Trophoblast cell (in vitro differentiated cells and primary cell): ENCODE measurements at regions not wholly inside any gene's neighbourhood (a gene's known extent, or its start where the extent isn't known, plus 50 kb on each side); places are given as distances from the start of the nearest gene placed in this dataset.

Source experiments
- DNase-seq, 2 donors: peaks; one replicate each; pipeline ENCODE4 v3.0.0-alpha.2; 2016
- H2AFZ ChIP-seq: 2 replicates; pipeline ENCODE4 v1.6.1; 2013; ENCODE audit warnings: low read length, moderate library complexity, mild to moderate bottlenecking; ENCODE audit not compliant: insufficient read depth, poor library complexity
- H2AK5ac ChIP-seq: 2 replicates; pipeline ENCODE4 v1.6.1; 2013; ENCODE audit warnings: mild to moderate bottlenecking, low read length
- H2BK120ac ChIP-seq: 2 replicates; pipeline ENCODE4 v1.6.1; 2013; ENCODE audit warnings: low read length, mild to moderate bottlenecking, moderate library complexity; ENCODE audit not compliant: insufficient read depth, poor library complexity
- H2BK12ac ChIP-seq: 2 replicates; pipeline ENCODE4 v1.6.1; 2013; ENCODE audit warnings: mild to moderate bottlenecking, low read length, moderate library complexity
- H2BK5ac ChIP-seq: 2 replicates; pipeline ENCODE4 v1.6.1; 2013; ENCODE audit warnings: low read length, low read depth, moderate library complexity, mild to moderate bottlenecking; ENCODE audit not compliant: poor library complexity
- H3K14ac ChIP-seq: 2 replicates; pipeline ENCODE4 v1.6.1; 2013; ENCODE audit warnings: mild to moderate bottlenecking, low read length
- H3K18ac ChIP-seq: 2 replicates; pipeline ENCODE4 v1.6.1; 2013; ENCODE audit warnings: mild to moderate bottlenecking, low read length
- H3K23ac ChIP-seq: 2 replicates; pipeline ENCODE4 v1.6.1; 2013; ENCODE audit warnings: low read length
- H3K27ac ChIP-seq: 2 replicates; pipeline ENCODE4 v1.5.1; 2013; ENCODE audit warnings: low read depth, mild to moderate bottlenecking, inconsistent platforms, low read length, moderate library complexity
- H3K27me3 ChIP-seq: 2 replicates; pipeline ENCODE4 v1.6.1; 2013; ENCODE audit warnings: inconsistent platforms, mild to moderate bottlenecking, low read length, moderate library complexity; ENCODE audit not compliant: insufficient read depth
- H3K36me3 ChIP-seq, 2 experiments: 1 replicate in 1 of 2; 2 replicates in 1 of 2; pipeline ENCODE4 v1.6.1; 2013; ENCODE audit warnings: low read length in 2 of 2, mild to moderate bottlenecking in 2 of 2, moderate library complexity in 1 of 2; ENCODE audit not compliant: insufficient read depth in 2 of 2, control insufficient read depth in 1 of 2
- H3K4ac ChIP-seq: 2 replicates; pipeline ENCODE4 v1.6.1; 2013; ENCODE audit warnings: low read depth, mild to moderate bottlenecking, low read length, moderate library complexity
- H3K4me1 ChIP-seq, 2 experiments: 1 replicate in 1 of 2; 2 replicates in 1 of 2; pipeline ENCODE4 v1.6.1; 2013; ENCODE audit warnings: low read length in 2 of 2, mild to moderate bottlenecking in 2 of 2, moderate library complexity in 1 of 2; ENCODE audit not compliant: insufficient read depth in 2 of 2, control insufficient read depth in 1 of 2
- H3K4me2 ChIP-seq: 2 replicates; pipeline ENCODE4 v1.6.1; 2013; ENCODE audit warnings: inconsistent platforms, mild to moderate bottlenecking, low read length, moderate library complexity
- H3K4me3 ChIP-seq: 2 replicates; pipeline ENCODE4 v1.5.1; 2013; ENCODE audit warnings: mild to moderate bottlenecking, low read depth, low read length, inconsistent platforms
- H3K79me1 ChIP-seq: one replicate; pipeline ENCODE4 v1.6.1; 2013; ENCODE audit warnings: low read length
- H3K79me2 ChIP-seq: 2 replicates; pipeline ENCODE4 v1.6.1; 2013; ENCODE audit warnings: low read length, mild to moderate bottlenecking; ENCODE audit not compliant: control insufficient read depth, insufficient read depth, poor library complexity
- H3K9ac ChIP-seq: 2 replicates; pipeline ENCODE4 v1.6.1; 2013; ENCODE audit warnings: mild to moderate bottlenecking, low read length
- H3K9me3 ChIP-seq: 2 replicates; pipeline ENCODE4 v1.6.1; 2013; ENCODE audit warnings: low read depth, mild to moderate bottlenecking, control low read depth, inconsistent platforms, low read length; ENCODE audit not compliant: insufficient read depth
- H4K12ac ChIP-seq: 2 replicates; pipeline ENCODE4 v1.6.1; 2013; ENCODE audit warnings: low read depth, mild to moderate bottlenecking, low read length, moderate library complexity
- H4K8ac ChIP-seq: 2 replicates; pipeline ENCODE4 v1.6.1; 2013; ENCODE audit warnings: low read depth, mild to moderate bottlenecking, low read length, moderate library complexity
- H4K91ac ChIP-seq: one replicate; pipeline ENCODE4 v1.6.1; 2013; ENCODE audit warnings: low read depth, mild to moderate bottlenecking, low read length, moderate library complexity
- WGBS: extraction: QIAGEN DNeasy Blood & Tissue Kit; methylation state at CpG from one replicate; pipeline ENCODE4 v1.1.7; 2013; ENCODE audit warnings: missing lambda C conversion rate; ENCODE audit not compliant: insufficient read length, insufficient coverage; ENCODE audit errors: extremely low coverage; 5-methylcytosine and 5-hydroxymethylcytosine counted together

GRCh38 chr6:144725736-144726522 lies 440.8 kb downstream of the UTRN start:
- Histone ChIP-seq H3K18ac (no peak overlapping the region), H3K4ac (no peak overlapping the region), H2BK12ac (no peak overlapping the region), H3K27me3 (no peaks in the 10 kb centered on the region), H3K9me3 (peaks cover 2% of the 10 kb centered on the region), H3K23ac (no peak overlapping the region), H3K79me1 (peaks cover 1% of the 10 kb centered on the region), H2AFZ (no peak overlapping the region), H3K36me3 (peaks cover 2% of the 10 kb centered on the region in 2 experiments), H4K91ac (peak overlapping the region; percentile 47), H2BK120ac (no peak overlapping the region), H2BK5ac (no peak overlapping the region), H4K8ac (no peak overlapping the region), H3K27ac (peak overlapping the region; percentile 59), H3K4me3 (no peak overlapping the region), H3K4me1 (peaks cover 0 to 2% of the 10 kb centered on the region in 2 experiments), H3K79me2 (no peaks in the 10 kb centered on the region), H3K9ac (no peak overlapping the region), H2AK5ac (peak overlapping the region; percentile 83), H3K14ac (no peak overlapping the region), H4K12ac (no peak overlapping the region), H3K4me2 (no peak overlapping the region)
- no CpG with 5 or more reads among the region's 8 CpGs for whole genome bisulfite sequencing
- DNase-seq = no peak

GRCh38 chr6:144728804-144729203 lies 443.7 kb downstream of the UTRN start:
- Histone ChIP-seq H4K12ac (no peak overlapping the region), H2BK5ac (no peak overlapping the region), H4K8ac (no peak overlapping the region), H3K18ac (no peak overlapping the region), H3K79me1 (peaks cover 1% of the 10 kb centered on the region), H2BK120ac (no peak overlapping the region), H3K79me2 (no peaks in the 10 kb centered on the region), H4K91ac (no peak overlapping the region), H3K4me2 (no peak overlapping the region), H3K27me3 (no peaks in the 10 kb centered on the region), H3K4me3 (no peak overlapping the region), H2AFZ (no peak overlapping the region), H2AK5ac (no peak overlapping the region), H3K23ac (no peak overlapping the region), H3K4me1 (peaks cover 0 to 2% of the 10 kb centered on the region in 2 experiments), H3K27ac (no peak overlapping the region), H3K14ac (no peak overlapping the region), H3K9ac (no peak overlapping the region), H3K36me3 (peaks cover 2 to 4% of the 10 kb centered on the region in 2 experiments), H2BK12ac (no peak overlapping the region), H3K9me3 (no peaks in the 10 kb centered on the region), H3K4ac (no peak overlapping the region)
- DNase-seq = no peak
- no CpG with 5 or more reads among the region's 4 CpGs for WGBS

GRCh38 chr6:144729502-144729901 lies 444.4 kb downstream of the UTRN start:
- H3K36me3 ChIP-seq = peaks cover 2 to 4% of the 10 kb centered on the region in 2 experiments
- H3K9ac ChIP-seq = no peak overlapping the region
- no peak overlapping the region for H2AFZ ChIP-seq
- no peaks in the 10 kb centered on the region for H3K27me3 ChIP-seq
- no peak overlapping the region for H2BK120ac ChIP-seq
- peaks cover 0 to 2% of the 10 kb centered on the region in 2 experiments for H3K4me1 ChIP-seq
- no peak overlapping the region for H4K12ac ChIP-seq
- DNase-seq = no peak
- no peak overlapping the region for H2AK5ac ChIP-seq
- H2BK5ac ChIP-seq = no peak overlapping the region
- no peak overlapping the region for H3K27ac ChIP-seq
- no peak overlapping the region for H3K4me3 ChIP-seq
- no peak overlapping the region for H3K4ac ChIP-seq
- no peaks in the 10 kb centered on the region for H3K79me2 ChIP-seq
- H4K91ac ChIP-seq = no peak overlapping the region
- no peak overlapping the region for H4K8ac ChIP-seq
- H3K4me2 ChIP-seq = no peak overlapping the region
- no peak overlapping the region for H3K23ac ChIP-seq
- H3K14ac ChIP-seq = no peak overlapping the region
- no peak overlapping the region for H2BK12ac ChIP-seq
- no peaks in the 10 kb centered on the region for H3K9me3 ChIP-seq
- peaks cover 1% of the 10 kb centered on the region for H3K79me1 ChIP-seq
- no peak overlapping the region for H3K18ac ChIP-seq
- no CpG with 5 or more reads among the region's 3 CpGs for WGBS

GRCh38 chr6:144730088-144730645 lies 445.0 kb downstream of the UTRN start:
- Histone ChIP-seq H2BK120ac (no peak overlapping the region), H3K9me3 (no peaks in the 10 kb centered on the region), H4K8ac (no peak overlapping the region), H3K79me1 (peaks cover 1% of the 10 kb centered on the region), H3K18ac (no peak overlapping the region), H2AFZ (no peak overlapping the region), H3K4me1 (peaks cover 0 to 2% of the 10 kb centered on the region in 2 experiments), H3K4me2 (no peak overlapping the region), H3K14ac (no peak overlapping the region), H3K4ac (no peak overlapping the region), H3K27ac (peak overlapping the region; percentile 48), H3K9ac (no peak overlapping the region), H2BK12ac (no peak overlapping the region), H2BK5ac (no peak overlapping the region), H4K12ac (no peak overlapping the region), H4K91ac (no peak overlapping the region), H3K4me3 (no peak overlapping the region), H2AK5ac (no peak overlapping the region), H3K79me2 (no peaks in the 10 kb centered on the region), H3K27me3 (no peaks in the 10 kb centered on the region), H3K36me3 (peaks cover 2 to 4% of the 10 kb centered on the region in 2 experiments), H3K23ac (no peak overlapping the region)
- peak; percentile 3 to 4 for DNase-seq
- WGBS = no CpG with 5 or more reads among the region's 5 CpGs
